Keratinocyte (primary cell): ENCODE measurements at regions not wholly inside any gene's neighbourhood (a gene's known extent, or its start where the extent isn't known, plus 50 kb on each side); places are given as distances from the start of the nearest gene placed in this dataset.

Experiments
- DNase-seq: peaks from one replicate; pipeline ENCODE4 v3.0.0-alpha.2; 2011; ENCODE audit warnings: low read depth, missing footprints, low spot score
- FAIRE-seq: peaks from 2 replicates; lab custom pipeline; 2011; peaks lifted over from hg19 to GRCh38; lab: Jason Lieb, UNC
- H2AFZ ChIP-seq: 2 replicates; pipeline ENCODE4 v1.6.0; 2012; ENCODE audit warnings: low read length, control low read depth, inconsistent platforms; ENCODE audit not compliant: control insufficient read depth
- H3K27ac ChIP-seq: 2 replicates; pipeline ENCODE4 v1.5.1; 2011; ENCODE audit warnings: low read length; ENCODE audit not compliant: control insufficient read depth, insufficient read depth
- H3K27me3 ChIP-seq: 3 replicates; pipeline ENCODE4 v1.6.0; 2011; ENCODE audit warnings: low read length; ENCODE audit not compliant: control insufficient read depth, insufficient read depth; ENCODE audit errors: extremely low read depth
- H3K36me3 ChIP-seq, 2 experiments: 2 replicates in 1 of 2; 3 replicates in 1 of 2; pipeline ENCODE4 v1.5.1; 2011; ENCODE audit warnings: low read length in 2 of 2, mild to moderate bottlenecking in 1 of 2; ENCODE audit not compliant: control insufficient read depth in 2 of 2, insufficient read depth in 2 of 2; ENCODE audit errors: extremely low read depth in 1 of 2
- H3K4me1 ChIP-seq: 3 replicates; pipeline ENCODE4 v1.5.1; 2011; ENCODE audit warnings: low read length; ENCODE audit not compliant: control insufficient read depth, insufficient read depth; ENCODE audit errors: extremely low read depth
- H3K4me2 ChIP-seq: 3 replicates; pipeline ENCODE4 v1.6.0; 2011; ENCODE audit warnings: low read depth, low read length; ENCODE audit not compliant: control insufficient read depth, insufficient read depth; ENCODE audit errors: extremely low read depth
- H3K4me3 ChIP-seq, 3 experiments: fragments of 200-600 bp in 1 of 3; sonication (generic) in 1 of 3; 2 replicates in 2 of 3; 3 replicates in 1 of 3; pipeline ENCODE4 v1.5.1; 2011 to 2016; ENCODE audit warnings: low read length in 3 of 3, mild to moderate bottlenecking in 3 of 3, control low read depth in 2 of 3, inconsistent platforms in 1 of 3, low read depth in 1 of 3, mixed read lengths in 1 of 3, mixed run types in 1 of 3, moderate library complexity in 1 of 3; ENCODE audit not compliant: control insufficient read depth in 2 of 3, insufficient read depth in 2 of 3; ENCODE audit errors: extremely low read depth in 1 of 3
- H3K79me2 ChIP-seq: 2 replicates; pipeline ENCODE4 v1.6.0; 2012; ENCODE audit warnings: low read length; ENCODE audit not compliant: control insufficient read depth, insufficient read depth
- H3K9ac ChIP-seq: 3 replicates; pipeline ENCODE4 v1.6.0; 2011; ENCODE audit warnings: low read length; ENCODE audit not compliant: control insufficient read depth, insufficient read depth; ENCODE audit errors: extremely low read depth
- H3K9me1 ChIP-seq: 3 replicates; pipeline ENCODE4 v1.6.0; 2011; ENCODE audit warnings: low read length; ENCODE audit not compliant: control insufficient read depth, insufficient read depth; ENCODE audit errors: extremely low read depth
- H3K9me3 ChIP-seq: 2 replicates; pipeline ENCODE4 v1.5.1; 2012; ENCODE audit warnings: low read depth, low read length; ENCODE audit not compliant: control insufficient read depth
- H4K20me1 ChIP-seq: 3 replicates; pipeline ENCODE4 v1.6.0; 2011; ENCODE audit warnings: low read length; ENCODE audit not compliant: control insufficient read depth, insufficient read depth; ENCODE audit errors: extremely low read depth
- CTCF ChIP-seq, 3 experiments: IDR thresholded peaks in 1 of 3; conservative IDR thresholded peaks in 1 of 3; optimal IDR thresholded peaks in 1 of 3; 2 replicates in 2 of 3; 3 replicates in 1 of 3; pipeline versions ENCODE3 to v1.5.1; 2011; ENCODE audit warnings: low read length in 3 of 3, mild to moderate bottlenecking in 3 of 3, moderate library complexity in 2 of 3, control low read depth in 1 of 3, inconsistent platforms in 1 of 3; ENCODE audit not compliant: insufficient read depth in 2 of 3; ENCODE audit errors: extremely low read depth in 1 of 3
- EZH2 ChIP-seq: IDR thresholded peaks from one replicate; pipeline ENCODE4 v1.6.1; 2012; ENCODE audit warnings: inconsistent platforms, mild to moderate bottlenecking, low read length, moderate library complexity
- dilution Hi-C: fragments of 300-500 bp; cut with MboI; formaldehyde crosslinking; loops from one replicate; pipeline ENCODE4 v1.7.0; 2020; ENCODE audit warnings: low sequenced_read_pairs; ENCODE audit not compliant: extremely low pct_ligation_motif_present

- Histone ChIP-seq H3K27ac (no peak overlapping the region), H3K9ac (no peak overlapping the region), H3K9me1 (no peaks in the 10 kb centered on the region), H3K9me3 (no peaks in the 10 kb centered on the region), H3K4me1 (peaks cover 49% of the 10 kb centered on the region), H4K20me1 (no peaks in the 10 kb centered on the region), H3K4me3 (no peak overlapping the region), H2AFZ (peak overlapping the region; percentile 36), H3K27me3 (no peaks in the 10 kb centered on the region), H3K79me2 (no peaks in the 10 kb centered on the region), H3K4me2 (peak overlapping the region; percentile 33), H3K36me3 (no peaks in the 10 kb centered on the region)
- FAIRE-seq (peak; percentile 78), DNase-seq (peak; percentile 30)
- dilution Hi-C loops: no loop called here
- no peak for TF ChIP-seq EZH2
- no peak for TF ChIP-seq CTCF (optimal IDR thresholded peaks at IDR 0.05 in 1 of 3, IDR thresholded peaks at IDR 0.05 in 1 of 3, conservative IDR thresholded peaks at IDR 0.05 in 1 of 3; ENCODE audit: extremely low read depth in 1 of 3, insufficient read depth in 2 of 3, low read length in 3 of 3)
These were observed 141.0 kb downstream of the TMCO5A start for GRCh38 chr15:38075466-38075865.

- Histone ChIP-seq H3K79me2 (no peaks in the 10 kb centered on the region), H3K9me1 (no peaks in the 10 kb centered on the region), H3K4me2 (no peak overlapping the region), H4K20me1 (no peaks in the 10 kb centered on the region), H3K9me3 (no peaks in the 10 kb centered on the region), H3K4me1 (peaks cover 39% of the 10 kb centered on the region), H3K27ac (no peak overlapping the region), H3K9ac (no peak overlapping the region), H2AFZ (no peak overlapping the region), H3K27me3 (no peaks in the 10 kb centered on the region), H3K4me3 (no peak overlapping the region), H3K36me3 (no peaks in the 10 kb centered on the region)
- DNase-seq: no peak
- dilution Hi-C loops: no loop called here
- TF ChIP-seq EZH2 (no peak), CTCF (optimal IDR thresholded peaks at IDR 0.05 in 1 of 3, IDR thresholded peaks at IDR 0.05 in 1 of 3, conservative IDR thresholded peaks at IDR 0.05 in 1 of 3; ENCODE audit: extremely low read depth in 1 of 3, insufficient read depth in 2 of 3, low read length in 3 of 3) (no peak)
- FAIRE-seq: no peak
These were observed 142.3 kb downstream of the TMCO5A start for GRCh38 chr15:38076786-38077185.
